OCI-LY7 (cell line): ENCODE measurements at regions not wholly inside any gene's neighbourhood (a gene's known extent, or its start where the extent isn't known, plus 50 kb on each side); places are given as distances from the start of the nearest gene placed in this dataset.

ENCODE experiments used
- EZH2phosphoT487 ChIP-seq: fragments of 200-600 bp; sonication (generic); IDR thresholded peaks from 2 replicates; pipeline ENCODE4 v1.6.1; 2018; ENCODE audit warnings: low read depth, borderline replicate concordance, mild to moderate bottlenecking, mixed run types, antibody characterized with exemption, low read length, moderate library complexity, mixed read lengths
- TF ChIP-seq, protein P1 (sequence below): fragments of 200-600 bp; sonication (generic); conservative IDR thresholded peaks from 2 replicates; pipeline ENCODE4 v1.5.1; 2014; ENCODE audit warnings: mild to moderate bottlenecking, antibody characterized with exemption, low read length, moderate library complexity, mixed read lengths

DNA sequence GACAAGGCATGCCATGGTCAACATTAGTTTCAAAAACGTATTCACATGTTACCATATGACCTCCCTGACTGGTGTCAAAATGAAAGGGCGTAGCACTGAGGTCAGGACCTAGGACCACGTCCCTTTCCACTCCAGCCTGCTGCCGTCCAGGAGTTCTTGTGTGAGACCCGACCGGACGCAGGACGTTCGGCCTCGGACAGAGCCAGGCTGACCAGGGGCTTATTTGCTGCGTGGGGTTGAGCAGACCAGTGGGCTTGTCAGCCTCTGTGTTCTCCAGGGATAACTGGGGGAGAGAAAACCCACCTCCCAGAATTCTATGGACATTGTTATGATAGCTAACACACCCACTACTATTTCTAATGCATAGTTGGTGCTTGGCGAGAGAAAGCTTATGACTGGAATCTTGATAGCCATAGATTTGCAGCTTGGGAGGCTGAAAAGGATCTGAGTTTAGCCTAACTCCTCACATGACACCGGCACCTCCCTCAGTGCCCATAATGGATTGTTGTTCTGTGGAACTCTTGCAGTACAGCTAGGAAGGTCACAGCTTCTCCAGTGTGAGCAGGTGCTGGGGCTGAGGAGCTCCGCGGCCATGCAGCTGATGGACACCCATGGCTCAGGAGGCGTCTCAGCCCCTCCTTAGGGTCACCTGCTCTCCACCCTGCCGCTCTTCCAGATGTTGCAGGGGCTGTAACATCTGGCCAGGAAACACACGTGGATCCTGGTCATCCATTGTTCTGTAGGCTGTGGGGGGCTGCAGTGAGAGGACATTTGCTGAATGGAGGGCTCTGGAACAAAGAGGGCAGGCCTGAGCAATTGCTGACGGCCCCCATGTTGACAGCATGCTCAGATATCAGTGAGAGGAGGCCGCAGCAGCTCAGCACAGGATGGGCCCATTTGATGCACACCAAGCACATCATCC, 368.4 kb downstream of the IRX2 start:
- TF ChIP-seq, protein P1, sequence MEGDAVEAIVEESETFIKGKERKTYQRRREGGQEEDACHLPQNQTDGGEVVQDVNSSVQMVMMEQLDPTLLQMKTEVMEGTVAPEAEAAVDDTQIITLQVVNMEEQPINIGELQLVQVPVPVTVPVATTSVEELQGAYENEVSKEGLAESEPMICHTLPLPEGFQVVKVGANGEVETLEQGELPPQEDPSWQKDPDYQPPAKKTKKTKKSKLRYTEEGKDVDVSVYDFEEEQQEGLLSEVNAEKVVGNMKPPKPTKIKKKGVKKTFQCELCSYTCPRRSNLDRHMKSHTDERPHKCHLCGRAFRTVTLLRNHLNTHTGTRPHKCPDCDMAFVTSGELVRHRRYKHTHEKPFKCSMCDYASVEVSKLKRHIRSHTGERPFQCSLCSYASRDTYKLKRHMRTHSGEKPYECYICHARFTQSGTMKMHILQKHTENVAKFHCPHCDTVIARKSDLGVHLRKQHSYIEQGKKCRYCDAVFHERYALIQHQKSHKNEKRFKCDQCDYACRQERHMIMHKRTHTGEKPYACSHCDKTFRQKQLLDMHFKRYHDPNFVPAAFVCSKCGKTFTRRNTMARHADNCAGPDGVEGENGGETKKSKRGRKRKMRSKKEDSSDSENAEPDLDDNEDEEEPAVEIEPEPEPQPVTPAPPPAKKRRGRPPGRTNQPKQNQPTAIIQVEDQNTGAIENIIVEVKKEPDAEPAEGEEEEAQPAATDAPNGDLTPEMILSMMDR = no peak
- TF ChIP-seq EZH2phosphoT487 = no peak
